GM12878 (cell line): ENCODE measurements at regions not wholly inside any gene's neighbourhood (a gene's known extent, or its start where the extent isn't known, plus 50 kb on each side); places are given as distances from the start of the nearest gene placed in this dataset.

Experiments used
- CHD4 ChIP-seq: fragments of 200-600 bp; sonication (generic); IDR thresholded peaks from 2 replicates; pipeline ENCODE4 v1.6.1; 2016; ENCODE audit warnings: mild to moderate bottlenecking
- CREM ChIP-seq: IDR thresholded peaks from 2 replicates; pipeline ENCODE4 v1.6.1; 2014; ENCODE audit warnings: antibody characterized with exemption, low read depth
- GABPA ChIP-seq: IDR thresholded peaks from 2 replicates; pipeline ENCODE4 v1.6.1; 2014; ENCODE audit warnings: antibody characterized with exemption, low read depth, mild to moderate bottlenecking, inconsistent platforms
- HDAC2 ChIP-seq: fragments of 200-600 bp; sonication (generic); IDR thresholded peaks from 2 replicates; pipeline ENCODE4 v1.6.1; 2017
- NBN ChIP-seq: fragments of 450-650 bp; IDR thresholded peaks from 2 replicates; pipeline ENCODE4 v1.6.1; 2016
- STAT3 ChIP-seq: IDR thresholded peaks from 2 replicates; pipeline ENCODE4 v1.6.1; 2011; ENCODE audit warnings: low read depth, low read length, improper control_type of control experiment
- TAF1 ChIP-seq: IDR thresholded peaks from 2 replicates; pipeline ENCODE4 v1.6.1; 2011; ENCODE audit warnings: mild to moderate bottlenecking, low read depth, low read length, borderline replicate concordance
- TF ChIP-seq, protein P1 (sequence below), 3 experiments: IDR thresholded peaks in 2 of 3; conservative IDR thresholded peaks in 1 of 3; 2 replicates each; pipeline ENCODE4 v1.5.1; 2011; ENCODE audit warnings: low read depth in 3 of 3, low read length in 3 of 3, mild to moderate bottlenecking in 3 of 3, control low read depth in 2 of 3, moderate library complexity in 2 of 3, inconsistent platforms in 1 of 3, mixed read lengths in 1 of 3; ENCODE audit not compliant: control insufficient read depth in 2 of 3, insufficient read depth in 1 of 3; ENCODE audit errors: extremely low read depth in 1 of 3

DNA sequence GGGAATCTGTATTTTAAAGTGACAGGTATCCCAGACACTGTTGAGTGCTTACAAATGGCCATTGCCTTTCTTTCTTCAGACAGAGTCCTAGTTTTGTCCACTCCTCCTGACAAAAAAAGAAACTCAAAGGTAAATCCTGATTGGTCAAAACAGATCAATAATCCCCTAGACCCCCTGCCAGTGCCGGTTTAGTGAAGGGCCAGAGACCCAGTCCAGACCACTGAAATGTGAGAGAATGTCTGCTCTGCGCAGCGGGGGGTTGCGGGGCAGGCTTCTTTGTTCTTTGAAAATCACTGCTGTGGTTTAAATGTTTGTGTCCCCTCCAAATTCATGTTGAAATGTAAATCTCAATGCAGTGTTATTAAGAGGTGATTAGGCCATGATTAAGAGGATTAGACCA lies 177.7 kb upstream of the GPR26 start:
- TF ChIP-seq, protein P1, sequence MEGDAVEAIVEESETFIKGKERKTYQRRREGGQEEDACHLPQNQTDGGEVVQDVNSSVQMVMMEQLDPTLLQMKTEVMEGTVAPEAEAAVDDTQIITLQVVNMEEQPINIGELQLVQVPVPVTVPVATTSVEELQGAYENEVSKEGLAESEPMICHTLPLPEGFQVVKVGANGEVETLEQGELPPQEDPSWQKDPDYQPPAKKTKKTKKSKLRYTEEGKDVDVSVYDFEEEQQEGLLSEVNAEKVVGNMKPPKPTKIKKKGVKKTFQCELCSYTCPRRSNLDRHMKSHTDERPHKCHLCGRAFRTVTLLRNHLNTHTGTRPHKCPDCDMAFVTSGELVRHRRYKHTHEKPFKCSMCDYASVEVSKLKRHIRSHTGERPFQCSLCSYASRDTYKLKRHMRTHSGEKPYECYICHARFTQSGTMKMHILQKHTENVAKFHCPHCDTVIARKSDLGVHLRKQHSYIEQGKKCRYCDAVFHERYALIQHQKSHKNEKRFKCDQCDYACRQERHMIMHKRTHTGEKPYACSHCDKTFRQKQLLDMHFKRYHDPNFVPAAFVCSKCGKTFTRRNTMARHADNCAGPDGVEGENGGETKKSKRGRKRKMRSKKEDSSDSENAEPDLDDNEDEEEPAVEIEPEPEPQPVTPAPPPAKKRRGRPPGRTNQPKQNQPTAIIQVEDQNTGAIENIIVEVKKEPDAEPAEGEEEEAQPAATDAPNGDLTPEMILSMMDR (IDR thresholded peaks at IDR 0.05 in 2 of 3, conservative IDR thresholded peaks at IDR 0.05 in 1 of 3; ENCODE audit: control insufficient read depth in 2 of 3, extremely low read depth in 1 of 3, insufficient read depth in 1 of 3, low read depth in 3 of 3, low read length in 3 of 3): no peak
- TF ChIP-seq CHD4 (no peak), HDAC2 (no peak), TAF1 (no peak), GABPA (no peak), CREM (no peak), STAT3 (no peak), NBN (no peak)
